Hematopoietic multipotent progenitor cell treated with erythropoietin and hydrocortisone succinate and interleukin-3 and kit ligand, for 4 days (in vitro differentiated cells): ENCODE measurements at regions not wholly inside any gene's neighbourhood (a gene's known extent, or its start where the extent isn't known, plus 50 kb on each side); places are given as distances from the start of the nearest gene placed in this dataset.
"Not testable (repeated sequence)": the region's sequence is repeated elsewhere in the genome, so short reads cannot be mapped to it uniquely, and the experiment has no call there.

Experiments used
- DNase-seq: peaks from one replicate; pipeline ENCODE4 v3.0.0-alpha.2; 2015

- not testable (repeated sequence) for DNase-seq
Measured at GRCh38 chr18:15071311-15071710, 323.3 kb downstream of the ANKRD30B start.
